ENCODE measurements at regions not wholly inside any gene's neighbourhood (a gene's known extent, or its start where the extent isn't known, plus 50 kb on each side); places are given as distances from the start of the nearest gene placed in this dataset.
"Not testable (repeated sequence)": the region's sequence is repeated elsewhere in the genome, so short reads cannot be mapped to it uniquely, and the experiment has no call there.

DNA sequence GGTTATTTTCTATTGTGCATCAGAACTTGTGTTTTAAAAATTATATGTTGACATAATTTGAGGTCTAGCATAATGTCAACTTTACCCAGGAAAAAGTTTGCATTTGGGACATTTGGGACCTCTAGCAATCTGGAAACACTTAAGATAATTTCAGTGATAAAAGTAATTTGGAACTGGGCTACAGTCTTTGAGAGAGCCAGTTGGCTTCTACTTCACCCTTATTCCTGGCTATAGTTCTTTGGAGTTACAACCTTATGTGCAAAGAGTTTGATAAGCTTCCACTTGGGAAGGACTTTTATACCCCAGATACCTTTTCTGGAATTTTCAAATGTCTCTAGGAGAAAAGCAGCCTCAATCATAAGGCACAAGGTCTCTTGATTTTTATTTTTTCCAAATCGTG is 139.3 kb downstream of the ARRDC3 start:
- no peak for DNase-seq (ENCODE audit: low spot score)

DNA sequence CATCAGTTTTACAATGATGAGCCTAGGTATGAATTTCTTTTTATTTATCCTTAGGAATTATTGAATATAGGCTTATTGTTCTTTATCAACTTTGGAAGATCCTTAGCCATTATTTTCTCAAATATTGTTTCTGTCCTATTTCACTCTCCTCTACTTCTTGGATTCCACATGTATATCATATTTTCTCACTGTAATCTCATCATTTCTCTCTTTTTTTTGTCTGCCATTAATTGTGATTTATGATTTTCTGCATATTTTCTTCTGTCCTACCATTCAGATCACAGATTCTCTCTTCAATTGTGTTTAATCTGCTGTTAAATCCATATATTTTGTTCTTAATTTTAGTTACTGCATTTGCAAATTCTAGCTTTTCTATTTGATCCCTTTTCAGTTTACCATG is 139.8 kb downstream of the ARRDC3 start:
- DNase-seq (ENCODE audit: low spot score) = no peak

DNA sequence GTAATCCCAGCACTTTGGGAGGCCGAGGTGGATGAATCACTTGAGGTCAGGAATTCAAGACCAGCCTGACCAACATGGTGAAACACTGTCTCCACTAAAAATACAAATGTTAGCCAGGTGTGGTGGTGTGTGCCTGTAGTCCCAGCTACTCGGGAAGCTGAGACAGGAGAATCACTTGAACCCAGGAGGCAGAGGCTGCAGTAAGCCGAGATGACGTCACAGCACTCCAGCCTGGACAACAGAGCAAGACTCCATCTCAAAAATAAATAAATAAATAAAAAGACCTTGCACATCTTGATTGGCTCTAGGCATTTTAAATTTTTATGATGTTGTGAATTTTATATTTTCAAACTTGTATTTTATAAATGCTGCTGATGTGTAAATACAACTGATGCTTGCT is 141.7 kb downstream of the ARRDC3 start:
- DNase-seq (ENCODE audit: low spot score) = not testable (repeated sequence)

DNA sequence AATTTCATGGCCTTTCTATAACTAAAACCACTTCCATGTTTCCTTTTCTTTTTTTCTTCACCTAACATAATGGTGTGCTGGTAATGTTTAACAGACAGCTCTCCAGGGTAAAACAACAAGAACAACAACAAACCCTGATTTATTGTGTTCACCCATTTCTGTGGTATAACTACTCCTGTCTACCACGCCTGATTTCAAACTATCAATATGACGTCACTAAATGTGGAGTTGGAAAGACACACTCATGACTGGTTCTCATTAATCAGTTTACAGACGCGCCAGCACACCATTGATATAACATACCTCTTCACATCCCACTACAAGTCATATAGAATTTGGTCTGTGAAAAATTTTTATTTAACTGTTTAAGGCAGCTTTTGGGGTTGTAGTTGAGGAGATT is 142.9 kb downstream of the ARRDC3 start:
- no peak for DNase-seq (ENCODE audit: low spot score)

DNA sequence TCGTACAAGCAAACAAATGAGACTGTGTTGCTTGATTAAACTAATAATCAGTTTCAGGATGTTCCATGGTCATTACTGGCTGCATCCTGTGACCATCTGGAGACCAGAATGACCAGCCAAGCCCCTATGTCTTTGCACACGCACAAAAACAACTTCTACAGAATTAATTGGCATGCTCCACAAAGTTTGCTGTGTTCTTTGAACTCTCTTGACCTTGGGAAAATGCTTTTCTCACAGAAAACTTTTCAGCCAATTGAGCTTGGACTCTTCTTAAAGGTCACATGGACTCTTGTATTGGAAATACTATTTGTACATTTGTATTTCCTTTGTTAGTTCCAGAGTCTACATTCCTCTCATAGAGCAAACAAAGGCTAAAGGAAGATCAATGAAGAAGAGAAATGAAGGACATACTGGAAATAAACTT is 147.8 kb downstream of the ARRDC3 start:
- DNase-seq (ENCODE audit: low spot score) = no peak

DNA sequence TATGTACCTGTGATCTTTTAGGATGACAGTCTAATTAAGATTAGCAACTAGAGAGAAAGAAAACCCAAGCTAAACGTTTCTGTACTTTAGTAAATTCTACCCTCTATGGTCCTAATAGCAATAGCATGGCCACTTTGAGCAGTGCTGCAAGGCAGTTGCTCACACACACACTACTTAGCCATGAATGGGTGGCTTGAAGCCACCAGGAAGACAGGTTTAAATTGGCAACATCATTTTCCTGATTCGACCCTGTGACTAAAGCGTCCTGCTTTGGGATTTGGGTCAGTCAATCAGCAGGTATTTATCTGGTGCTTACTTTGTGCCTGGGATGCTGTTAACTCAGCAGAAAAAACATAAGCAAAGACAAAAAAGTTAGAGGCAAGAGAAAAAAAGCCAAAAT is 150.6 kb downstream of the ARRDC3 start:
- no peak for DNase-seq (ENCODE audit: low spot score)

DNA sequence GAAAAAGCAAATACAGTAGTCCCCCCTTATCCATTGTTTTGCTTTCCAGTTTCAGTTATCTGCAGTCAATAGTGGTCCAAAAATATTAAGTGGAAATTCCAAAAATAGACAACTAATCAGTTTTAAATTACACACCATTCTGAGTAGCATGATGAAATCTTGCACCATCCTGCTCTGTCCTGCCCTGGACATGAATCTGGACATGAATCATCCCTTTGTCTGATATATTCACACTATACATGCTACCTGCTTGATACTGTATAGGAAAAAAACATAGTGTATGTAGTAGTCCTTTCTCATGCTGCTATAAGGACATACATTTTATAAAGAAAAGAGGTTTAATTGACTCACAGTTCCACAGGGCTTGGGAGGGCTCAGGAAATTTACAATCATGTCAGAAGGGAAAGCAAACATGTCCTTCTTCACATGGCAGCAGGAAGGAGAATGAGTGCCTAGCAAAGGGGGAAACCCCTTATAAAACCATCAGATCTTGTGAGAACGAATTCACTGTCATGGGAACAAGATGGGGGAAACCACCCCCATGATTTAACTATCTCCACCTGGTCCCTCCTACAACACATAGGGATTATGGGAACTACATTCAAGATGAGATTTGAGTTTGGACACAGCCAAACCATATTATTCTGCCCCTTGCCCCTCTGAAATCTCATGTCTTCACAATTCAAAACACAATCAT is 153.9 kb downstream of the ARRDC3 start:
- no peak for DNase-seq (ENCODE audit: low spot score)

DNA sequence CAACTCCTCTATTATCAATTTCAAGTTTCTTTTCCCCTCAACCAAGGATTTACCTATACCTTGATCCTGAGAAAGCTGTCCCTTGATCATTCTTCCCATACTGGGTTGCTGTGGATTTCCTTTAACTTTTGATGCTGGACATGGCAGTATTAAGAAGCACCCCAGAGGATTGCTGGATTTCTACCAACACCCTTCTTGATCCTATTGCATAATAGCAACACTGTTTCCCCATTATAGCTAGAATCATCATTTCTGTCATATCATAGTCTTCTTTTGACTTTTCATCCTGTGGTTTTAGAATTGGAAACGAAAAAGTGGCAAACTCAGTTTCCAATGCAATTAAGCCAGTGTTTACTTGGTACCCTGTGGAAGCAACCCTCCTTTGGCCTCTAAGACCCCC is 154.9 kb downstream of the ARRDC3 start:
- no peak for DNase-seq (ENCODE audit: low spot score)

DNA sequence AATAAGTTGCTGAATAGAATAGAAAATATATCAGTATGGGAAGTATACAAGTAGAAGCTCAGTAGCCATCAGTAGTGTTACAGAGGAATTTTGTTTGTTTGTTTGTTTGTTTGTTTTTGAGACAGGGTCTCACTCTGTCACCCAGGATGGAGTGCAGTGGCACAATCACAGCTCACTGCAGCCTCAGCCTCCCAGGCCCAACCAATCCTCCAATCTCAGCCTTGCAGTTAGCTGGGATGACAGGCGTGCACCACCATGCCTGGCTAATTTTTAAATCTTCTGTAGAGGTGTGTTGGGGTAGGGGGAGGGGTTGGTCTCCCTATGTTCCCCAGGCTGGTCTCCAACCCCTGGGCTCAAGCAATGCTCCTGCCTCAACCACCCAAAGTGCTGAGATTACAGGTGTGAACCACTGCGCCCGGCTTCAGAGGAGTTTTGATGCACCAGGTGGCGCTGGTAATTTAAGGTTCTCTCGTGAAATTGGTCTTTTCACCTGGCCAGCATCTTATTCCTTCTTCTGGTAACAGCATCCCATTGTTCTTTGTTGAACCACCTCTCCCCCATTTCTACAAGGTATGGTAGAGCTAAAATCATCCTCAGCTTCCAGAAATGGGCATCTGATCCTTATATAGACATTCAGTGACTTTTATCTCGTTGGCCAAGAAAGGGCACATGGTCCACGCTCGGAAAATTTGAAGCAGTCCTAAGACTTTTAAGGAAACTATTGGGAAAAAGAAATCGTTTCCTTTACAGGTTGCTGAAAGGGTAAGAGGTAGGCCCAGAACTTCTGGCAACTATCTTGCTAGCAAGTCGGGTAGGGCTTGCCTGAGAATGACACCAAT is 157.1 kb downstream of the ARRDC3 start:
- peak; percentile 49 for DNase-seq (ENCODE audit: low spot score)

DNA sequence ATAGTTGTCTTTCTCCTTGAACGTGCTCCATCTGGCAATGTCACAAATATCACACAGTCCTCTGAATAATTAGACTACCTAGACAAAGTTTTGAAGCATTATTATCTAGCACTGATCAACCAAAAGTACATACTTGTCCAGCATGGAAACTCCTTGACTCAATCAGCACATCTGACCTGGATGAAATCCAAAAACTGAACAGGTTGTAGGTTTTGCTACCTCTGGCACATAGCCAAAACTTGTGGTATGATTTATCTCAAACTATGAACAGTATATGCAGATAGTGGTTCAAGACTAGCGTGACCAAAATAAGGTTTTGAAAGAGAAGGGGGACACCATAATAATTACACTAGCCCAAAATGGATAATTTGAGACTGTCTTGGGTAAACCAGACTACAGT is 158.1 kb downstream of the ARRDC3 start:
- DNase-seq (ENCODE audit: low spot score) = no peak

DNA sequence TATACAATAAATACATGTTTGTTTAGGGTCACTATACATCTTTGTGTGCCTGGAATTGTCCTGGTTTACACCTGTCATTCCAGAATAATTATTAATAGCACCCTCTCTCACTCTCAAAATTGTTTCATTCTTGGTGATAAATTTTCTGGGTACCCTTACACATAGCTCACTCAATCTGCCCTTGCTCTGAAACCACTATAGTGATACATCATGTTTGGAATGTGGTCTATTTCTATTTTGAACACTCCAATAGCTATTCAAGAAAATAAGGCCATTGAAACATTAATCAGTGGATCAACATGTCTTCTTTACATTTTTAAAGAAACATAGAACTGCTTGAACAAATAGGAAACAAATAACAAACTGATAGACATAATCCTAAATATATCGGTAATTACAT is 158.7 kb downstream of the ARRDC3 start:
- DNase-seq (ENCODE audit: low spot score) = no peak

DNA sequence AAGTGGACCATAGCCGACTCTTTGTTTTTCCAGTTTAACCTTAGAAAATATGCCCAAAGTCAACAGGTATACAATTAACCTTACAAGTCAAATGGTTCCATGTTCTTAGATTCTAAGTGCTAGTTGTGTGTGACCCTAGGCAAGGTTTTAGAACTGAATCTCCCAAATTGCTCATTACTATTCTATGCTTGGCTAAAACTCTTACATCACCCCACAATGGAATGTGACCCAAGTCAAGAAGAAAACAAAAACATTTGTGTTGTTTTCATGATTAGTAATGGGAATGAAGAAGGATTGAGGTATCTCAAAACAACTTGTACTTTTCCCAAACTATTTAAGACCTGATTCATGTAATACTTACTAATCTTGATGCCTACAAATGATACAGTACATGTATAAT is 159.2 kb downstream of the ARRDC3 start:
- DNase-seq (ENCODE audit: low spot score) = no peak

DNA sequence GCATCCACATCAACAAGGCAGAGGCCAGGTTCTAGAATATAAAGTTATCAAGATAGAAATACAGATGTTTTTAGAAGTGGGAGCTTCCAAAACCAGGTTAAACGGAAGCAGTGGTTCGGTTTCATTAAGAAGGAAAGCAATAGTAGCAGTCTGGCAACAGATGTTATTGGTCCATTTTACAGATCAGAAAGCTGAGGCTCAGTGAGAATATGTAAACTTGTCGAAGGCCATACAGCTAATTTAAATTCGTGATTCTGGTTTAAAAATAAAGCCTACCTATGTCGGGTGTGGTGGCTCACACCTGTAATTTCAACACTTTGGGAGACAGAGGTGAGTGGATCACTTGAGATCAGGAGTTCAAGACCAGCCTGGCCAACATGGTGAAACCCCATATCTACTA is 160.6 kb downstream of the ARRDC3 start:
- no peak for DNase-seq (ENCODE audit: low spot score)

DNA sequence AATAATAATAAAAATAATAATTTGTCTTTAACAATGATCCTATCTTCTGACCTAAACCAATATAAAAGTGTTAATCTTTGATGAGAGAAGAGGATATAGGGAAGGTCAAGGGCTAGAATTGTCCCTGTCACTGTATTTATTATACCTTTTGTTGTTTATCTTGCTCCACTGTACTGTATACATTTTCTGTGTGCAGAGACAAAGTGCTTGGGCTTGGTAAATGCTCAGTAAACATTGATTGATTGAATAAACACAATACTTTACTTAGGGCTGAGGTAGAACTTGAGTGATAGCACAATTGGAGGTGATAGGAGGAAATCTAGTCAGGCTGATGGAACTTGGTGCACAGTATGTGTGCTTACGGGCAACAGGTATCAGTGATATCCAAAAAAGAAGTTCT is 161.2 kb downstream of the ARRDC3 start:
- DNase-seq (ENCODE audit: low spot score) = no peak

DNA sequence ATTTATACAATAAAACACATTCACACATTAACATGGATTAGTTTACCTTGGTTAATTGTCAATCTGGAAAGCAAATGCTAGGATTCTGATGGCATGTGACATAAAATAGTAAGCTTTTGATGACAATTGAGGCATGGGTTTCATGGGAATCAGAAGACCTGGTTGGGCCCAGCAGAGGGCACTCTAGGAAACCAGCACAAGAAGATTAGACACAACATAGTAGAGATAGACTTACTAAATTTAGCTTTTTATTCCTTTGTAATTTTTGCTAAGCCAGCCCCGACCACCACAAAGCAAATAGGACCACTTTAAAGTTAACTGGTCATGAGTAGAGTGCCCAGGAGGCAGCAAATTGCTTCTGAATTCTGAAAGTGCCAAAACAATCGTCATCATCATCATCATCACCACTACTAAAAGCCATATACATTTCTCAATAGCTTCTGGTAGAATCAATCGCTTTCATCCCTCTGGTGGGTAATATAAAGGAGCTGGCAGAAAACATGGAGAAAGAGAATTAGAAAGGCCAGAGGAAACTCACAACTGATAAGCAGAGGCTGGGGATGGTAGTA is 163.2 kb downstream of the ARRDC3 start:
- DNase-seq (ENCODE audit: low spot score) = no peak

DNA sequence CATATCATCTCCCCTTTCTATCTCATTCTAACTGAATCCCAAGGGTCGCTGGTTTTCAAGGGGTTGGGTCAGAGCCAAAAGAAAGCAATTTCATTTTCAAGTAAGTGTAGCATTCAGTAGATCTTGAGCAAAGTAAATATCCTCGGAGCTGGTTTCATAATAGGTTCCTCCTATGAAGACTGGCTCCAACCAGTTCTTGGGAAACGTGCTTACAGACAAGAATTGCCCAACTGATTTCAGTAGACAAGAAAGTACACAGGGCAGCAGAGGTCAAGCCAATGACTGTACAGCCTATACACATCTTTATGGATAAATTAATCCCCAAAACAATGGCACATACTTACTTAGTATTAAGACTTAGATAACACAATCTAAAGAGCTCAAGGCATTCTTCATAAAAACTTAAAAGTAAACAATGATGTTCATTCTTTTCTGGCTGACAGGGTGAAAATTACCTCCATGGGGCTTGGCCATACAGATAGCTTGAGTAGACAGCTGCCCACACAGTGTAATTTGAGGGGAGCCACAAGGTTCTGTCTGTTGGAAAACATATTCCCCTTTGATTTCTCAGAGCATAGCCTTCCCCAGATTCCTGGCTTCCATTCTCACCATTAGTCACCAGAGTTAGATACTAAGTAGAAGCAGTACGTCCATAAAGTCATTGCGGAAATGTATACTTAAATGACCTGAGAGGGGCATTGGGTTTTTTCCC is 163.9 kb downstream of the ARRDC3 start:
- DNase-seq (ENCODE audit: low spot score) = no peak

DNA sequence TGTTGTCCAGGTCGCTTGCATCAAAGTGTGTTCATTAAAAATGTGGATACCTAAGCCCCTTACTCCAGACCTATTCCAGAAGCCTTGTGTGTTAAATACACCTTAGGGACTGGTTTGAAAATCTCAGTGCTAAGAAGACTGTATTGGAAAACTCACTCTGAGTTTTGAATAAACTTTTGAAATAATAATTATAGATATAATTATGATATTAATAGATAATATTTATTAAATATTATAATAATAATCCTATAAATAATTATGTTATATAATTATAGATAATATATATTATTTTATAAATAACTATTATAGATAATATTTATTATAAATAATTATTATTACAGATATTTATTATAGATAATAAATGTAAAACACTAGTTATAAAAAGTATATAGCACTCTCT is 165.3 kb downstream of the ARRDC3 start:
- no peak for DNase-seq (ENCODE audit: low spot score)

DNA sequence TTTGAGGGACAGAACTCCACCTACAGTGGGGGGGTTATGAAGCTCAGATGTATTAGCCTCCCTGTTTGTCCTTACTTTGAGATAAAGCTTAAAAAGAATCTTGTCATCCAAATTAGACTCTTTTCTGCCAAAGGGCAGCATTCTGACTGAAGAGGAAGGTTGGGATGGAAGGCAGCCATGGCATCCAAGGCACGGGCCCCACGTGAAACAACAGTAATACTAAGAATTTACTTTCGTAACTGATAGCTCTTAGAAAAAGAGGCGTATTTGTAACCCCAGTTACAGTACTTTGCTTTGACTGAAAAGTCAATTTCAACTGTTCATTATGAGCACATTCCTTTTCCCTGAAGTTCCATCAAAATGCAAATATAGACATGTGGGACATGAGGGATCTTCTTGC is 168.5 kb downstream of the ARRDC3 start:
- DNase-seq (ENCODE audit: low spot score) = no peak

Data from SK-N-DZ (cell line).